Keratinocyte (primary cell): ENCODE measurements at regions not wholly inside any gene's neighbourhood (a gene's known extent, or its start where the extent isn't known, plus 50 kb on each side); places are given as distances from the start of the nearest gene placed in this dataset.

Source experiments
- CTCF ChIP-seq, 3 experiments: IDR thresholded peaks in 1 of 3; conservative IDR thresholded peaks in 1 of 3; optimal IDR thresholded peaks in 1 of 3; 2 replicates in 2 of 3; 3 replicates in 1 of 3; pipeline versions ENCODE3 to v1.5.1; 2011; ENCODE audit warnings: low read length in 3 of 3, mild to moderate bottlenecking in 3 of 3, moderate library complexity in 2 of 3, control low read depth in 1 of 3, inconsistent platforms in 1 of 3; ENCODE audit not compliant: insufficient read depth in 2 of 3; ENCODE audit errors: extremely low read depth in 1 of 3
- EZH2 ChIP-seq: IDR thresholded peaks from one replicate; pipeline ENCODE4 v1.6.1; 2012; ENCODE audit warnings: inconsistent platforms, mild to moderate bottlenecking, low read length, moderate library complexity

- no peak for TF ChIP-seq EZH2
- TF ChIP-seq CTCF (optimal IDR thresholded peaks at IDR 0.05 in 1 of 3, IDR thresholded peaks at IDR 0.05 in 1 of 3, conservative IDR thresholded peaks at IDR 0.05 in 1 of 3; ENCODE audit: extremely low read depth in 1 of 3, insufficient read depth in 2 of 3, low read length in 3 of 3): no peak
Measured at GRCh38 chr1:98090351-98090750, 169.5 kb upstream of the DPYD start.
